ENCODE measurements at regions not wholly inside any gene's neighbourhood (a gene's known extent, or its start where the extent isn't known, plus 50 kb on each side); places are given as distances from the start of the nearest gene placed in this dataset.

DNA sequence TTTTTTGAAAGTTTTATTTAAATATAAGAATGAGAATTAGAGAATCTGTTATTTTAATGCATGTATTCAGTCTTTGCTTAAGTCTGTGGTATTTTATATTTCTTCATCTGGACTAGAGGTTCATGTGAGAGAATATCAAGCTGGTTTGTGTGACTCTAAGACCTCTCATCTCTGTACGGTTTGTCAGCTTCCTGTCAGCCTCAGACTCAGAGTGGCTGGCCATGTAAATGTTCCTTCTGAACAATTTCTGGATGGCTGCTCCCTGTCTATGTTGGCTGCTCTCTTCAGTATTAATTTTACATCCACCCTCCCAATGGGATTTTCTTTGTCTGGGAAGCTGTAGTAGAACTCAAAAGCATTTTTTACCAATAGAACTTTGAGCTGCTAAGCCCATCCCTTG lies 225.3 kb upstream of the THUMPD2 start:
- TF ChIP-seq CTCF (IDR thresholded peaks at IDR 0.05) (no peak), POLR2A (IDR thresholded peaks at IDR 0.05) (no peak), EP300 (IDR thresholded peaks at IDR 0.05) (no peak)

All from suprapubic skin (tissue), 3 donors.